Gastrocnemius medialis (tissue), 4 donors: ENCODE measurements at regions not wholly inside any gene's neighbourhood (a gene's known extent, or its start where the extent isn't known, plus 50 kb on each side); places are given as distances from the start of the nearest gene placed in this dataset.
"Not testable (repeated sequence)": the region's sequence is repeated elsewhere in the genome, so short reads cannot be mapped to it uniquely, and the experiment has no call there.

ENCODE experiments used
- POLR2A ChIP-seq, 2 donors: fragments of 450-650 bp; IDR thresholded peaks; one replicate each; pipeline ENCODE4 v1.6.1; 2017; ENCODE audit warnings: antibody characterized with exemption in 2 of 2, mild to moderate bottlenecking in 2 of 2, moderate library complexity in 2 of 2
- TF ChIP-seq, protein P1 (sequence below), 5 experiments: fragments of 450-650 bp in 3 of 5; fragments of 200-600 bp in 2 of 5; sonication (generic) in 2 of 5; IDR thresholded peaks in 4 of 5; conservative IDR thresholded peaks in 1 of 5; 1 replicate in 4 of 5; 2 replicates in 1 of 5; pipeline ENCODE4 v1.5.1; 2016 to 2019; ENCODE audit warnings: antibody characterized with exemption in 5 of 5, mild to moderate bottlenecking in 3 of 5, moderate library complexity in 3 of 5

GRCh38 chrY:9154552-9154951 lies 182.7 kb upstream of the TSPY4 start:
- TF ChIP-seq, protein P1, sequence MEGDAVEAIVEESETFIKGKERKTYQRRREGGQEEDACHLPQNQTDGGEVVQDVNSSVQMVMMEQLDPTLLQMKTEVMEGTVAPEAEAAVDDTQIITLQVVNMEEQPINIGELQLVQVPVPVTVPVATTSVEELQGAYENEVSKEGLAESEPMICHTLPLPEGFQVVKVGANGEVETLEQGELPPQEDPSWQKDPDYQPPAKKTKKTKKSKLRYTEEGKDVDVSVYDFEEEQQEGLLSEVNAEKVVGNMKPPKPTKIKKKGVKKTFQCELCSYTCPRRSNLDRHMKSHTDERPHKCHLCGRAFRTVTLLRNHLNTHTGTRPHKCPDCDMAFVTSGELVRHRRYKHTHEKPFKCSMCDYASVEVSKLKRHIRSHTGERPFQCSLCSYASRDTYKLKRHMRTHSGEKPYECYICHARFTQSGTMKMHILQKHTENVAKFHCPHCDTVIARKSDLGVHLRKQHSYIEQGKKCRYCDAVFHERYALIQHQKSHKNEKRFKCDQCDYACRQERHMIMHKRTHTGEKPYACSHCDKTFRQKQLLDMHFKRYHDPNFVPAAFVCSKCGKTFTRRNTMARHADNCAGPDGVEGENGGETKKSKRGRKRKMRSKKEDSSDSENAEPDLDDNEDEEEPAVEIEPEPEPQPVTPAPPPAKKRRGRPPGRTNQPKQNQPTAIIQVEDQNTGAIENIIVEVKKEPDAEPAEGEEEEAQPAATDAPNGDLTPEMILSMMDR (IDR thresholded peaks at IDR 0.05 in 4 of 5, conservative IDR thresholded peaks at IDR 0.05 in 1 of 5), result not testable (repeated sequence)
- TF ChIP-seq POLR2A (IDR thresholded peaks at IDR 0.05), result not testable (repeated sequence)
